ENCODE measurements at regions not wholly inside any gene's neighbourhood (a gene's known extent, or its start where the extent isn't known, plus 50 kb on each side); places are given as distances from the start of the nearest gene placed in this dataset.
A peak's percentile ranks its signal among the peaks of the same experiment; 100 is the strongest.

DNA sequence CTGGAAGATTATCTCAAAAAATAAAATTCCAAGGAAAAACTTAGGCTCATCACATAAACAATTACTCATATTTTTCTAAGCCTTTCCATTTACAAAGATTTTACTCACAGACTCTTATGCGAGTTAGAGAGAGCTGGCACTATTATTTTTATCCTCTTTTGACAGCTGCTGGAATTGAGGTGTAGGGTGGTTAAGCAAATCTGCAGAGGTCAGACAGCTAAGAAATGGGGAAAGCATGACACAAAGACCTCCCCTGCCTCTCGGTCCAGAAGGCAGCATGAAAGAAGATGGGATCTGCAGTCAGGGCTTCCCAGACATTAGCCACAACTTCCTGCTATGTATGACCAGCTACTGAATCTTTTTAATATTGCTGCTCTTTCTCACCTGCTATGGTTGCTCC is 89.9 kb upstream of the CPEB2 start:
- 64% methylated on average over 2 of the region's 2 CpGs for WGBS
- H3K9me3 ChIP-seq, result no peaks in the 10 kb centered on the region
- no peak overlapping the region for H3K27ac ChIP-seq (replicated peaks in 1 of 4)
- H3K4me3 ChIP-seq, result no peak overlapping the region
- no peaks in the 10 kb centered on the region for H3K36me3 ChIP-seq
- no peaks in the 10 kb centered on the region for H3K27me3 ChIP-seq
- H3K4me1 ChIP-seq, result peaks cover 7 to 13% (median 11%) of the 10 kb centered on the region in 4 donors
- no peak for DNase-seq (ENCODE audit: extremely low spot score)
- no peak for TF ChIP-seq POLR2AphosphoS5 (IDR thresholded peaks at IDR 0.05)
- no peak for TF ChIP-seq EP300 (IDR thresholded peaks at IDR 0.05)
- TF ChIP-seq, protein P1, sequence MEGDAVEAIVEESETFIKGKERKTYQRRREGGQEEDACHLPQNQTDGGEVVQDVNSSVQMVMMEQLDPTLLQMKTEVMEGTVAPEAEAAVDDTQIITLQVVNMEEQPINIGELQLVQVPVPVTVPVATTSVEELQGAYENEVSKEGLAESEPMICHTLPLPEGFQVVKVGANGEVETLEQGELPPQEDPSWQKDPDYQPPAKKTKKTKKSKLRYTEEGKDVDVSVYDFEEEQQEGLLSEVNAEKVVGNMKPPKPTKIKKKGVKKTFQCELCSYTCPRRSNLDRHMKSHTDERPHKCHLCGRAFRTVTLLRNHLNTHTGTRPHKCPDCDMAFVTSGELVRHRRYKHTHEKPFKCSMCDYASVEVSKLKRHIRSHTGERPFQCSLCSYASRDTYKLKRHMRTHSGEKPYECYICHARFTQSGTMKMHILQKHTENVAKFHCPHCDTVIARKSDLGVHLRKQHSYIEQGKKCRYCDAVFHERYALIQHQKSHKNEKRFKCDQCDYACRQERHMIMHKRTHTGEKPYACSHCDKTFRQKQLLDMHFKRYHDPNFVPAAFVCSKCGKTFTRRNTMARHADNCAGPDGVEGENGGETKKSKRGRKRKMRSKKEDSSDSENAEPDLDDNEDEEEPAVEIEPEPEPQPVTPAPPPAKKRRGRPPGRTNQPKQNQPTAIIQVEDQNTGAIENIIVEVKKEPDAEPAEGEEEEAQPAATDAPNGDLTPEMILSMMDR (IDR thresholded peaks at IDR 0.05), result no peak
- TF ChIP-seq POLR2A (IDR thresholded peaks at IDR 0.05; ENCODE audit: low read depth), result no peak
- intact Hi-C loops (cut with DNase I), result no loop called here

DNA sequence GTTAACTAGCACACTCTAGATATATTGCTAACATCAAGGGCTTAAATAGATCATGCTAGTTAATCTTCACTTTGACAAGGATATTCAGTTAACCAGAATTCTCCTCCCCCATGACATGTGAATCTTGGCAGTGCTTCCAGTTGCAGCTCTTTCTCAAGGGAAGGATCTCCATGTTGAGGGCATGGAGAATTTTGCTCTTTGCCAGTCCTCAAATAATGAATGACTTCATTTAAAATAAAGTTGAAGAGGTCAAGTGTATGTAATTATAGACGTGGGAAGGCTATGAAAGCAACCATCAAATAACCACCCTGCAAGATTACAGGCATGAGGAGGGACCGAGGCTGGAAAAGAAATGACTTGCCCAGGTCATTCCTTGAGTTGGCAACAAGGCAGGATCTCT is 87.3 kb upstream of the CPEB2 start:
- Histone ChIP-seq H3K9me3 (no peaks in the 10 kb centered on the region), H3K36me3 (no peaks in the 10 kb centered on the region), H3K27ac (replicated peaks in 1 of 4) (no peak overlapping the region), H3K4me3 (no peak overlapping the region), H3K4me1 (peaks cover 10 to 26% (median 24%) of the 10 kb centered on the region in 4 donors), H3K27me3 (no peaks in the 10 kb centered on the region)
- DNase-seq (ENCODE audit: extremely low spot score), result no peak
- TF ChIP-seq, protein P1 (IDR thresholded peaks at IDR 0.05), result no peak
- TF ChIP-seq POLR2A (IDR thresholded peaks at IDR 0.05; ENCODE audit: low read depth), result no peak
- 87% methylated on average over 2 of the region's 2 CpGs for WGBS
- intact Hi-C loops (cut with DNase I), result loop anchor here (5.0 kb wide), 1 partner anchor 63 kb away; no protein-coding TSS in a partner anchor

DNA sequence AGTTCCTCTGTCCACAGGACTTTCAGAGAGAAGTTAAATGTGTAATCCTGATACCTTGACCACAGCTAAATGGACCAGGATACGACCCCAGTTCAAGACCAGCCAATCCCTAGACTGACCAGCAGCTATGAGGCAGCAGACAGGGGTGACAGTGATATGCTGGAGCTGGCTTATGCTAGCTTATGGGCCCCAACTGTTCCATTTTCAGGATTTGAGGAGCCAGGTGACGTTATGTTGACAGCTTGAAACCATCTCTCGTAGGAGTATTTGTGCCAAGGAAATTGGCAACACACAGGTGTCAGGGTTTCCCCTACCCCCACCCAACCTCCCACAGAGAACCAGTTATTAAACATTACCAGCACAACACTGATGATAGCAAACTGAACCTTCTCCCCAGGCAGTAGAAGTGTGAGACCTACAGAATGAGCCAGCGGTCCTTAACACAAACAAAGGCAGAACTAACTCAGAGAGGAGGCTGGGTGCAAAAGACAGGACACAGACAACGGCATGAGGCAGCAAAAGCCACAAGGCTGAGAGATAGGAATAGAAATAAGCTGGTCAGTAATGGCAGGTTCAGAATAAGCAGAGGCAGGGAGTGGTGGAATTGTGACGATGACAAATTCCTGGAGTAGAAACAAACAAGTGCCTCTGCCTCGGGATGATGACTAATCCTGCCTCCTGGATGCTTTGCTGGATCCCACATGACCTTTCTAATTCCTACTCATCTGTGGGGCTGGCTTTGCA is 85.6 kb upstream of the CPEB2 start:
- Histone ChIP-seq H3K36me3 (no peaks in the 10 kb centered on the region), H3K4me3 (no peak overlapping the region)
- intact Hi-C loops (cut with DNase I), result loop anchor here (5.0 kb wide), 1 partner anchor 64 kb away; no protein-coding TSS in a partner anchor

DNA sequence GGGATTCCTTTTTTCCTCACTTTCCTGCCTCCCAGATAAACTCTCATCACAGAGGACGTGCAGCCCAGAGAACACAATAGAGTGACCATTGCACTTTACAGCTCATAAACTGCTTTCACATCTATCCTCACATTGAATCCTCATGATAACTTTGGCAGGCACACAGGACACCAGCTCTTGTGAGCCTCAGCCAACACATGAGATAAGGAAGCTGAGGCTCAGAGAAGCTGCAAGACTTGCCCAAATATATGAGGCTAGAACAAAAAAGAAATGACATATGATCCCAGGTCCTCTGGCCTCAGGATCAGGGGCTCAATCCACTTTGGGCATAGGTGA is 85.0 kb upstream of the CPEB2 start:
- Histone ChIP-seq H3K36me3 (no peaks in the 10 kb centered on the region), H3K27ac (replicated peaks in 1 of 4) (peak overlapping the region in 3 of 4 donors; percentile 58 to 64 (median 61)), H3K27me3 (no peaks in the 10 kb centered on the region), H3K4me3 (no peak overlapping the region), H3K4me1 (peaks cover 10 to 26% (median 24%) of the 10 kb centered on the region in 4 donors), H3K9me3 (no peaks in the 10 kb centered on the region)
- no peak for DNase-seq (ENCODE audit: extremely low spot score)
- TF ChIP-seq, protein P1 (IDR thresholded peaks at IDR 0.05), result no peak
- TF ChIP-seq POLR2A (IDR thresholded peaks at IDR 0.05; ENCODE audit: low read depth) (no peak), EP300 (IDR thresholded peaks at IDR 0.05) (no peak), POLR2AphosphoS5 (IDR thresholded peaks at IDR 0.05) (no peak)
- intact Hi-C loops (cut with DNase I), result loop anchor here (5.0 kb wide), 1 partner anchor 65 kb away; no protein-coding TSS in a partner anchor
- WGBS, result 16% methylated on average over 1 of the region's 1 CpG

More for the DNA sequence above, 85.6 kb upstream of the CPEB2 start:
- no peak for DNase-seq (ENCODE audit: extremely low spot score)
- Histone ChIP-seq H3K27ac (replicated peaks in 1 of 4) (peak overlapping the region; percentile 56 to 64 (median 60)), H3K4me1 (peaks cover 10 to 26% (median 24%) of the 10 kb centered on the region in 4 donors), H3K9me3 (no peaks in the 10 kb centered on the region), H3K27me3 (no peaks in the 10 kb centered on the region)
- TF ChIP-seq POLR2A (IDR thresholded peaks at IDR 0.05; ENCODE audit: low read depth), result no peak
- no peak for TF ChIP-seq EP300 (IDR thresholded peaks at IDR 0.05)
- peak; percentile 24 to 34 for TF ChIP-seq POLR2AphosphoS5 (IDR thresholded peaks at IDR 0.05)
- 32% methylated on average over 7 of the region's 7 CpGs for WGBS

DNA sequence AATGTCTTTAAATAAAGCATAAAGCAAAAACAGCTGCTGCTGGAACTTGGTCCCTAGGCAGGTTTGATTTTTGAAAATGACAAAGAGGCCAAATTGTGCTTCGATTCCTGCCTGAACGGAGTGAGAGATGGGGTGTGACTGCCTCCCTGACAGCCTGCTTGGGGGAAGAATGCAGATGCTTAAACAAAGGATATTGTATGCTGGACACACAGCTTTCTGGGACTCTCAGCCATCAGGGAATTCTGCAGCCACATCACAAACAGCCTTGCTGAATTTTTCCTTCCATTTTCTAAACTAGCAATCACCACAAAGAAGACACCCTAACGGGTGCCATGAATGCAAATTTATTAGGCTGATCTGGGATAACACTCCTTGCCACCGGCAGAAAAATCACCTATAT is 83.9 kb upstream of the CPEB2 start:
- DNase-seq (ENCODE audit: extremely low spot score), result no peak
- no peaks in the 10 kb centered on the region for H3K27me3 ChIP-seq
- WGBS, result 27% methylated on average over 4 of the region's 4 CpGs
- H3K36me3 ChIP-seq, result no peaks in the 10 kb centered on the region
- peak overlapping the region in 1 of 4 donors; percentile 19 for H3K27ac ChIP-seq (replicated peaks in 1 of 4)
- intact Hi-C loops (cut with DNase I), result loop anchor here (5.0 kb wide), 1 partner anchor 66 kb away; no protein-coding TSS in a partner anchor
- no peak overlapping the region for H3K4me3 ChIP-seq
- no peaks in the 10 kb centered on the region for H3K9me3 ChIP-seq
- TF ChIP-seq POLR2AphosphoS5 (IDR thresholded peaks at IDR 0.05) (no peak), POLR2A (IDR thresholded peaks at IDR 0.05; ENCODE audit: low read depth) (no peak), EP300 (IDR thresholded peaks at IDR 0.05) (no peak)
- TF ChIP-seq, protein P1 (IDR thresholded peaks at IDR 0.05), result no peak
- peaks cover 10 to 26% (median 24%) of the 10 kb centered on the region in 4 donors for H3K4me1 ChIP-seq

Measured in esophagus muscularis mucosa (tissue), 4 donors.